Upper lobe of right lung (tissue), 1 donor: ENCODE measurements at regions not wholly inside any gene's neighbourhood (a gene's known extent, or its start where the extent isn't known, plus 50 kb on each side); places are given as distances from the start of the nearest gene placed in this dataset.

Experiments
- ATAC-seq: fragments of 200-7000 bp; cut with Tn5 transposase; one replicate; pipeline ENCODE4 v1.9.1; 2020; ENCODE audit warnings: mild to moderate bottlenecking, moderate library complexity
- DNase-seq: peaks from one replicate; pipeline ENCODE4 v3.0.0-alpha.2; 2020
- H3K27ac ChIP-seq: fragments of 200-600 bp; one replicate; pipeline ENCODE4 v1.8.0; 2022
- H3K27me3 ChIP-seq: fragments of 200-600 bp; one replicate; pipeline ENCODE4 v1.8.0; 2022; ENCODE audit warnings: mild to moderate bottlenecking
- H3K36me3 ChIP-seq: fragments of 200-600 bp; one replicate; pipeline ENCODE4 v1.8.0; 2022
- H3K4me1 ChIP-seq: fragments of 200-600 bp; one replicate; pipeline ENCODE4 v1.8.0; 2022
- H3K4me3 ChIP-seq: fragments of 200-600 bp; one replicate; pipeline ENCODE4 v1.8.0; 2022; ENCODE audit warnings: mild to moderate bottlenecking
- H3K9me3 ChIP-seq: fragments of 200-600 bp; one replicate; pipeline ENCODE4 v1.8.0; 2022
- CTCF ChIP-seq: fragments of 200-600 bp; IDR thresholded peaks from one replicate; pipeline ENCODE4 v1.8.0; 2022; ENCODE audit warnings: antibody characterized with exemption
- intact Hi-C: fragments of 100-400 bp; cut with DNase I; formaldehyde crosslinking; loops from one replicate; pipeline ENCODE4 v1.11.0; 2022
- donor health status: DM: no; HTN: yes; CAD: no; lungs with severe emphysema.

GRCh38 chr4:64016893-64017292 lies 392.4 kb downstream of the TECRL start:
- Histone ChIP-seq H3K4me3 (no peak overlapping the region), H3K4me1 (no peaks in the 10 kb centered on the region), H3K27ac (no peak overlapping the region), H3K36me3 (no peaks in the 10 kb centered on the region), H3K9me3 (peaks cover 2% of the 10 kb centered on the region), H3K27me3 (no peaks in the 10 kb centered on the region)
- intact Hi-C loops, result no loop called here
- no peak for TF ChIP-seq CTCF
- ATAC-seq (no peak), DNase-seq (no peak)

- ATAC-seq, result no peak
- TF ChIP-seq CTCF, result no peak
- no peak overlapping the region for H3K27ac ChIP-seq
- no peaks in the 10 kb centered on the region for H3K27me3 ChIP-seq
- H3K36me3 ChIP-seq, result no peaks in the 10 kb centered on the region
- DNase-seq, result no peak
- no peaks in the 10 kb centered on the region for H3K4me1 ChIP-seq
- no peaks in the 10 kb centered on the region for H3K9me3 ChIP-seq
- no peak overlapping the region for H3K4me3 ChIP-seq
- intact Hi-C loops, result no loop called here
These were observed 394.6 kb downstream of the TECRL start for GRCh38 chr4:64014647-64015046.

- Histone ChIP-seq H3K27me3 (no peaks in the 10 kb centered on the region), H3K4me3 (no peak overlapping the region), H3K36me3 (no peaks in the 10 kb centered on the region), H3K27ac (no peak overlapping the region), H3K4me1 (no peaks in the 10 kb centered on the region), H3K9me3 (no peaks in the 10 kb centered on the region)
- no peak for TF ChIP-seq CTCF
- no peak for ATAC-seq
- intact Hi-C loops, result no loop called here
- DNase-seq, result no peak
These were observed 407.9 kb downstream of the TECRL start for GRCh38 chr4:64001229-64001898.

GRCh38 chr4:64000241-64000640 lies 409.0 kb downstream of the TECRL start:
- no peaks in the 10 kb centered on the region for H3K9me3 ChIP-seq
- H3K27ac ChIP-seq, result no peak overlapping the region
- DNase-seq (no peak), ATAC-seq (no peak)
- intact Hi-C loops, result no loop called here
- H3K36me3 ChIP-seq, result no peaks in the 10 kb centered on the region
- H3K4me3 ChIP-seq, result no peak overlapping the region
- no peaks in the 10 kb centered on the region for H3K27me3 ChIP-seq
- H3K4me1 ChIP-seq, result no peaks in the 10 kb centered on the region
- TF ChIP-seq CTCF, result no peak

GRCh38 chr4:63986253-63986652 lies 423.0 kb downstream of the TECRL start:
- no peak for TF ChIP-seq CTCF
- no peak for ATAC-seq
- no peaks in the 10 kb centered on the region for H3K27me3 ChIP-seq
- no peaks in the 10 kb centered on the region for H3K36me3 ChIP-seq
- H3K27ac ChIP-seq, result no peak overlapping the region
- no peak overlapping the region for H3K4me3 ChIP-seq
- H3K4me1 ChIP-seq, result no peaks in the 10 kb centered on the region
- peaks cover 11% of the 10 kb centered on the region for H3K9me3 ChIP-seq
- intact Hi-C loops, result no loop called here
- DNase-seq, result no peak

GRCh38 chr4:63983224-63983623 lies 426.0 kb downstream of the TECRL start:
- ATAC-seq, result no peak
- TF ChIP-seq CTCF, result no peak
- H3K9me3 ChIP-seq, result peaks cover 11% of the 10 kb centered on the region
- H3K4me1 ChIP-seq, result no peaks in the 10 kb centered on the region
- no peak overlapping the region for H3K27ac ChIP-seq
- H3K36me3 ChIP-seq, result no peaks in the 10 kb centered on the region
- no peak overlapping the region for H3K4me3 ChIP-seq
- DNase-seq, result no peak
- intact Hi-C loops, result no loop called here
- no peaks in the 10 kb centered on the region for H3K27me3 ChIP-seq
